SK-N-SH (cell line): ENCODE measurements at regions not wholly inside any gene's neighbourhood (a gene's known extent, or its start where the extent isn't known, plus 50 kb on each side); places are given as distances from the start of the nearest gene placed in this dataset.

Experiments
- CTCF ChIP-seq: fragments of 200-600 bp; sonication (generic); IDR thresholded peaks from 2 replicates; pipeline ENCODE4 v1.6.1; 2017; ENCODE audit warnings: antibody characterized with exemption, mild to moderate bottlenecking, moderate library complexity
- ELF1 ChIP-seq: IDR thresholded peaks from 2 replicates; pipeline ENCODE4 v1.4.0; 2012
- EZH2phosphoT487 ChIP-seq: fragments of 200-600 bp; sonication (generic); IDR thresholded peaks from 2 replicates; pipeline ENCODE4 v1.6.1; 2017; ENCODE audit warnings: low read depth, mixed run types, mild to moderate bottlenecking, antibody characterized with exemption, moderate library complexity, borderline replicate concordance
- FOSL2 ChIP-seq: IDR thresholded peaks from 2 replicates; pipeline ENCODE4 v1.4.0; 2012; ENCODE audit warnings: low read depth, mild to moderate bottlenecking, moderate library complexity, borderline replicate concordance
- GABPA ChIP-seq: IDR thresholded peaks from 2 replicates; pipeline ENCODE4 v1.4.0; 2012; ENCODE audit warnings: low read depth, mild to moderate bottlenecking
- IRF3 ChIP-seq: fragments of 150-350 bp; IDR thresholded peaks from 2 replicates; pipeline ENCODE4 v1.6.1; 2016; ENCODE audit warnings: mild to moderate bottlenecking, low read depth, low read length
- JUND ChIP-seq: IDR thresholded peaks from 2 replicates; pipeline ENCODE4 v1.4.0; 2012
- MXI1 ChIP-seq: IDR thresholded peaks from 2 replicates; pipeline ENCODE4 v1.6.1; 2012; ENCODE audit warnings: mild to moderate bottlenecking, low read depth, low read length, improper control_type of control experiment
- NFIC ChIP-seq: IDR thresholded peaks from 2 replicates; pipeline ENCODE4 v1.4.0; 2012; ENCODE audit warnings: borderline replicate concordance
- NRF1 ChIP-seq: IDR thresholded peaks from 2 replicates; pipeline ENCODE4 v1.6.1; 2012; ENCODE audit warnings: low read depth, mild to moderate bottlenecking, low read length
- PBX3 ChIP-seq: IDR thresholded peaks from 2 replicates; pipeline ENCODE4; 2012
- RAD21 ChIP-seq: IDR thresholded peaks from 2 replicates; pipeline ENCODE4 v1.6.1; 2012; ENCODE audit warnings: mild to moderate bottlenecking, low read length
- REST ChIP-seq: IDR thresholded peaks from 2 replicates; pipeline ENCODE4 v1.6.1; 2012; ENCODE audit warnings: mild to moderate bottlenecking, low read depth, low read length, moderate library complexity
- RFX5 ChIP-seq: IDR thresholded peaks from 2 replicates; pipeline ENCODE4 v1.6.1; 2012; ENCODE audit warnings: mild to moderate bottlenecking, improper control_type of control experiment, low read length
- SIN3A ChIP-seq: IDR thresholded peaks from 2 replicates; pipeline ENCODE4 v1.6.1; 2012; ENCODE audit warnings: low read depth, mild to moderate bottlenecking, low read length, moderate library complexity, borderline replicate concordance
- SMC3 ChIP-seq: IDR thresholded peaks from 2 replicates; pipeline ENCODE4 v1.6.1; 2012; ENCODE audit warnings: low read depth, low read length, improper control_type of control experiment
- TAF1 ChIP-seq: IDR thresholded peaks from 2 replicates; pipeline ENCODE4 v1.6.1; 2012; ENCODE audit warnings: low read depth, mild to moderate bottlenecking, low read length, moderate library complexity, borderline replicate concordance
- TEAD4 ChIP-seq: IDR thresholded peaks from 2 replicates; pipeline ENCODE4 v1.4.0; 2012; ENCODE audit warnings: mild to moderate bottlenecking, borderline replicate concordance; ENCODE audit not compliant: insufficient read depth

- TF ChIP-seq EZH2phosphoT487 (no peak), PBX3 (peak; percentile 56; the same call in 1 of the 2 replicates), RFX5 (no peak), SMC3 (peak; percentile 24; the same call in 1 of the 2 replicates), REST (no peak), SIN3A (no peak), GABPA (no peak), IRF3 (no peak), TAF1 (no peak), MXI1 (no peak), NFIC (no peak; the same call in 1 of the 2 replicates), ELF1 (no peak), TEAD4 (no peak), FOSL2 (no peak; the same call in 1 of the 2 replicates), CTCF (peak; percentile 41), NRF1 (no peak), RAD21 (peak; percentile 46), JUND (no peak)
These were observed 113.7 kb upstream of the NCOR2 start (continued) for GRCh38 chr12:124680863-124681778.
